ENCODE measurements at regions not wholly inside any gene's neighbourhood (a gene's known extent, or its start where the extent isn't known, plus 50 kb on each side); places are given as distances from the start of the nearest gene placed in this dataset.

DNA sequence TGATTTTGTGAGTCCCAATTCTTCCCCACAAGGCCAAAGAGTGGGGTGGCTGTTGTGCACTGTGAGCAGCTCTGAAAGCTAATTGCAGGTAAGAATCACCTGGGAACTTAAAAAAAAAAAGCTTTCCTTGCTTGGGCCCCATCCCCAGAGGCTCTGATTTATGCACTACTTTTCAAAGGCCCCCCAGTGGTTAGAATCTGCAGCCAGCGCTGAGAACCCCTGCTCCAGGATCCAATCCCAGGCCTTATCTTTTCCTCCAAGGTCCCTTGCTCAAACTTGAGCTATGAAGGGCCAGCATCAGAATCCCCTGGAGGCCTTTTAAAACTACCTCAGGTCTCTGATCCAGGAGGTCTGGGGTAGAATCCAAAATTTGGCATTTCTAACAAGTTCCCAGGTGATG, 156.8 kb downstream of the UXS1 start:
- TF ChIP-seq CTCF (conservative IDR thresholded peaks at IDR 0.05; ENCODE audit: low read length) (no peak), EZH2phosphoT487 (IDR thresholded peaks at IDR 0.05; ENCODE audit: borderline replicate concordance) (no peak)
